GM12872 (cell line): ENCODE measurements at regions not wholly inside any gene's neighbourhood (a gene's known extent, or its start where the extent isn't known, plus 50 kb on each side); places are given as distances from the start of the nearest gene placed in this dataset.

Experiments
- TF ChIP-seq, protein P1 (sequence below): IDR thresholded peaks from 3 replicates; pipeline ENCODE4 v1.5.1; 2011; ENCODE audit warnings: low read depth, mild to moderate bottlenecking, low read length, moderate library complexity; ENCODE audit not compliant: insufficient read depth

DNA sequence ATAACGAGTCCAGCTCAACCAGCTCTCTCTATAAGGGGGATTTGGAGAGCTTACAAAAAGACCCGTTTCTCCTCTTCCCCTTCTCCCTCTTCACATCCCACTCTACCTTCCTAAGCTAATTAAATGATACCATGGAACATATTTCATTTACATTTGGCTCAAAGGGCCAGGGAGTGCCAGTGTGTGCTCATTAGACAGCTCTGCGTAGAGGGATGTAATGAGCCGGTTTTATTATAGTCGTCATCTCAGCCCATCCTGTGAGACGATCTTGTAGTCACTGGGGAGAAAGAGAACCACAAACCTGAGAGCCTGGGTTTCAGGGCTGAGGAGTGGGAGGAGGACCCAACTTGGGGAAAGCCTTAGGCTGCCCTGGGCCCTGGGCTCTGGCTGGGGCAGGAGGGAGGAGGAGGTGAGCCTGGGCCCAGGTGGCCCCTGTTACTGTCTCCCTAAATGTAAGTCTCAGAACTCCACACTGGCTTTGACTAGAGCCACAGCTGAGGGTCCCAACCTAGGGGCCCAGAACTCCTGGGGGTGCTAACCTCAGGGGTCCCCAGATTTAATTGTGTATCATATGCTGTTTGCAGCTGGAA is 354.6 kb downstream of the MATN1 start:
- TF ChIP-seq, protein P1, sequence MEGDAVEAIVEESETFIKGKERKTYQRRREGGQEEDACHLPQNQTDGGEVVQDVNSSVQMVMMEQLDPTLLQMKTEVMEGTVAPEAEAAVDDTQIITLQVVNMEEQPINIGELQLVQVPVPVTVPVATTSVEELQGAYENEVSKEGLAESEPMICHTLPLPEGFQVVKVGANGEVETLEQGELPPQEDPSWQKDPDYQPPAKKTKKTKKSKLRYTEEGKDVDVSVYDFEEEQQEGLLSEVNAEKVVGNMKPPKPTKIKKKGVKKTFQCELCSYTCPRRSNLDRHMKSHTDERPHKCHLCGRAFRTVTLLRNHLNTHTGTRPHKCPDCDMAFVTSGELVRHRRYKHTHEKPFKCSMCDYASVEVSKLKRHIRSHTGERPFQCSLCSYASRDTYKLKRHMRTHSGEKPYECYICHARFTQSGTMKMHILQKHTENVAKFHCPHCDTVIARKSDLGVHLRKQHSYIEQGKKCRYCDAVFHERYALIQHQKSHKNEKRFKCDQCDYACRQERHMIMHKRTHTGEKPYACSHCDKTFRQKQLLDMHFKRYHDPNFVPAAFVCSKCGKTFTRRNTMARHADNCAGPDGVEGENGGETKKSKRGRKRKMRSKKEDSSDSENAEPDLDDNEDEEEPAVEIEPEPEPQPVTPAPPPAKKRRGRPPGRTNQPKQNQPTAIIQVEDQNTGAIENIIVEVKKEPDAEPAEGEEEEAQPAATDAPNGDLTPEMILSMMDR: no peak

DNA sequence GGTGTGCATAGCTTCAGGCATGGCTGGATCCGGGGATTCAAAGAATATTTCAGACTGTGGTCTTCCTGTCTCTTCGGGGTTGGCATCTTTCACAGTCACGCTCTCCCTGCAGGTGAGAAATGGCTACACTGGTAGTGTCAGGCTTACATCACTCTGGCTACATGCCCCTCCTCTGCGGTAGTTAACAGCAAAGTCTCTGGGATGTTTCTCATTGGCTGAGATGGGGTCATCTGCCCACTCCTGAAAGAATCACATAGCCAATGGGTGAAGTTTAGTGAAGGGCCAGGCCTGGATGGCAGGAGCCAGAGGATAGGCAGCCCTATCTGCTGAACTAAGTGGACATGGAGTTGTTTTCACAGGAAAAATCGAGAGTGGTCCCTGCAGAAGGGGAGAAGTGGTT is 356.5 kb downstream of the MATN1 start:
- TF ChIP-seq, protein P1: no peak

DNA sequence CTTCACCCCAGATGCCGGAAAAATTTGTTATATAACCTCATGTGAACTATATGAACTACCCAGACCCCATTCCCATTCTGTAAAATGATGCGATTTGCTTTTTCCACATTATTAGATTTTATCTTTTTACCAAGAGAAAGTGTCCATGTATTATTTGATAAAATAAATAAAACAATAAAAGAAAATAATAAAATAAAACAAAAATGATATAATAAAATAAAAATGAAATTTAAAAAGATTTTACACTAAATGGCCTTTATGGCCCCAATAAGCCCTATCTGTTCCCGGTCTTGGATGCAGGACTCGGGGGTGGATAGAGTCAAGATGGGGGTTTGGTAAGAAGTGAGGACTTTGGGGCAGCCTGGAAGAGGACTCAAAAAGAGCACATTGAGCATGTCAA is 357.2 kb downstream of the MATN1 start:
- TF ChIP-seq, protein P1: no peak

DNA sequence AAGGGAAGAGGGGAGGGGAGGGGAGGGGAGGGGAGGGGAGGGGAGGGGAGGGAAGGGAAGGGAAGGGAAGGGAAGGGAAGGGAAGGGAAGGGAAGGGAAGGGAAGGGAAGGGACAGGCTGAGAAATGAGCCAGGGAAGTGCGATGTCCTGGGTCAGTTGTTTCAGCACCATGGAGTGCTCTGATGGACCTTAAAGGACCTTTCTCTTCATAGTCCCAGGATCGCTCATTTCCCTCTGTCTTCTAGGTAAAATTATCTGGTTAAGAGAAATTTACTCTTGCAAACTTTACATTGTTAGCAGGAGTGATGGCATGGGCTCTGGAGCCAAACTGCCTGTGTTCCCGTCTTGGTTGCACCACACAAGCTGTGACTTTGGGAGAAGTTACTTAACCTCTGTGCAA is 357.8 kb downstream of the MATN1 start:
- TF ChIP-seq, protein P1: no peak

DNA sequence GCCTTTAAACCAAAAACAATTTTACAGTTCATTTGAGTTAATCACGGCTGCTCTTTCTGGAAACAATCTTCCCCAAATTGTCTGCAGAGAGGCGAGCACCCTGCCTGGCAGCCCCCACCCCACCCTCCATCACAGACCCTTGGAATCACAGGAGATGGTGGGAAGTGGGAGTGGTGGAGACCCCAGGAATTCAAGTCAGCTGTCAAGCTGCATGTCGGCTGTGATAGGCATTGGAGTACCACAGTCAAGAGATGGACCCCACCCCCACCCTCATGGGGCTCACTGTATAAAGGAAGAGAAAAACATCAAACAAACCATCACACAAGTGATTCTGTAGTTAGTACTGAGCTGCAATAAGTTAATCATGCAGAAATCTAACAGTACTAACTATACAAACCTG is 360.4 kb downstream of the MATN1 start:
- TF ChIP-seq, protein P1: no peak

DNA sequence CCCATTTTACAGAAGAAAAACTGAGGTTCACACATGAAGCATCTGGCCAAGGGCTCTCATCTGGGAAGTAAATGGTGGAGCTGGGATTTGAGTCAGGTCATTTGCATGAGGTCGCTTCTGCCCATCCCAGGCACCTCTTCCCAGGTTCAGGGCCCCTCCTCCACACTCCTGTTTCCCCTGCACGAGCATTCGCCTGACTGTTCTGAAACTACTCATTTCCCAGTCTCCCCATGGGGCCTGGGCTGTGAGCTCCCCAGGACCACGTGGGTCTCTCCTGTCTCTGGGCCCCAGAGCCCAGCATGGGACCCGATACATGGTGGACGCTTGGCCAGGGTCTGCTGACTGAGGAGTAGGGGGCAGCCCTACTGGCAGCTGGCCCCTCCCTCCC is 360.8 kb downstream of the MATN1 start:
- TF ChIP-seq, protein P1: no peak

DNA sequence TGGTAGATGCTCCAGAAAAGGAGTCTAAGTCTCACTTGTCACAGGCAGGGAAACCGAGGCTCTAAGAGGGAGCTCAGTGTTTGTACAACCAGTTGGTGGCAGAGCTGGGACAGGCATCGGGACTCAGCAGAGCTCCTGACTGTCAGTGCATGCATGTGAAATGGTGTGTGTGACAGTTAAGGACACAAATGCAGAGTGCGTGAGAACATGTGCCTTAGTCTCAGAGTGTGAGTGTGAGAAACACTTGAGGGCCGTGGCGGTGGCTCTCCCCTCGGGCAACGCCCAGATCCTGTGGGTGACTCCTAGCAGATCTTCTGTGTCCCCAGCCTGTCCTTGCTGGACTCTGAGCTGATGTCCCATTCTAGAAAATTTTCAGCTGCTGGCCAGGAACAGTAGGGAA is 362.6 kb downstream of the MATN1 start:
- TF ChIP-seq, protein P1: no peak
